ENCODE measurements at regions not wholly inside any gene's neighbourhood (a gene's known extent, or its start where the extent isn't known, plus 50 kb on each side); places are given as distances from the start of the nearest gene placed in this dataset.

- no peak for TF ChIP-seq POLR2A (IDR thresholded peaks at IDR 0.05)
- TF ChIP-seq POLR2AphosphoS5 (IDR thresholded peaks at IDR 0.05): no peak
- TF ChIP-seq CTCF (IDR thresholded peaks at IDR 0.05): no peak
These were observed 85.0 kb upstream of the BEND4 start for GRCh38 chr4:42237451-42237850.
